T-helper 1 cell treated with Interleukin-12 subunit alpha and Interleukin-12 subunit beta and Interleukin-4 antibody, amounts not matched to agents 30 μg/mL and 1 μg/mL, for 36 hours (primary cell): ENCODE measurements at regions not wholly inside any gene's neighbourhood (a gene's known extent, or its start where the extent isn't known, plus 50 kb on each side); places are given as distances from the start of the nearest gene placed in this dataset.

Experiments used
- H3K27ac Mint-ChIP-seq: one replicate; pipeline ENCODE4 v1.8.0; 2021; ENCODE audit warnings: mild to moderate bottlenecking, mixed read lengths
- H3K27me3 Mint-ChIP-seq: one replicate; pipeline ENCODE4 v1.8.0; 2021; ENCODE audit warnings: low read depth, mixed read lengths
- H3K36me3 Mint-ChIP-seq: one replicate; pipeline ENCODE4 v1.8.0; 2021; ENCODE audit warnings: low read depth, mixed read lengths
- H3K4me1 Mint-ChIP-seq: one replicate; pipeline ENCODE4 v1.8.0; 2021; ENCODE audit warnings: low read depth, mixed read lengths
- H3K4me3 Mint-ChIP-seq: one replicate; pipeline ENCODE4 v1.8.0; 2021; ENCODE audit warnings: mild to moderate bottlenecking, moderate library complexity, mixed read lengths
- H3K9me3 Mint-ChIP-seq: one replicate; pipeline ENCODE4 v1.8.0; 2021; ENCODE audit warnings: mixed read lengths

DNA sequence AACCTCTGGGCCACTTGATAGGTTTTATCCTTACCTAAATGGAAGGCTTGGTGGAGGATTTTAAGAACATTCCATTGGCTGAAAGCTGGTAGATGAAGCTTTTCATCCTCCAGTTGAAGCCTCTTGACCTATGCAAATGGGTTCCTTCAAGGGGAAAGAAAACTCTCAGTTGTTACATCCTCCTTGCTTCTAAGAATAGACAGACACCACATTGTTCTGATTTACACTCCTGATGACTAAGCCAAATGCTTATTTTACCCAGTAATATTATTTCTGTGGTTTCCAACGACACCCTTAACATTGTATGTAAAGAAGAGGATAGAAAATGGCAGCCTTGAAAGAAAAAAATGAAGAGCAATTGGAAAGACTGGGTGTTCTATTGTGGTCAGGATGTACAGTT lies 480.5 kb downstream of the OTOL1 start:
- H3K27ac Mint-ChIP-seq = no peak overlapping the region
- no peaks in the 10 kb centered on the region for H3K36me3 Mint-ChIP-seq
- no peaks in the 10 kb centered on the region for H3K9me3 Mint-ChIP-seq
- no peak overlapping the region for H3K4me3 Mint-ChIP-seq
- H3K4me1 Mint-ChIP-seq = no peaks in the 10 kb centered on the region
- no peaks in the 10 kb centered on the region for H3K27me3 Mint-ChIP-seq

DNA sequence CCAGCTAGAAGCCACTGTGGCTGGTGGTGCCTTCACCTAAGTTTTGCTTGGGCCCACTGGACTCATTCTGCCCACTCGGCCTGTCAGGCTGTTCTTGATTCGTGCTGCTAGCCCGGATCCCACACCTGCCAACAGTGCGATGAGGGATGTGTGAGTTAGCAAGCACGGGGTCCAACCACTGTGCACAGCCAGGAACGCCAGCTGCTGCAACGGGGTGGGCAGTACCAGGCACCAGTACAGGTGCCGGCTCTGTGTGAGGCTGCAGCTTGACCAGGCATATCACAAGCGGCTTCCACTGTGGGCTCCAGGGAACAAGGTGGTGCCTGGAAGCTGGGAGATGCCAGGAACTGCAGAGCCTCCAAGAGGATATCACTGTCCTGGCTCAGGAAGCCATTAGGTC lies 481.2 kb downstream of the OTOL1 start:
- Mint-ChIP-seq H3K9me3 (no peaks in the 10 kb centered on the region), H3K4me3 (no peak overlapping the region), H3K36me3 (no peaks in the 10 kb centered on the region), H3K27ac (no peak overlapping the region), H3K4me1 (no peaks in the 10 kb centered on the region), H3K27me3 (no peaks in the 10 kb centered on the region)

GRCh38 chr3:161987933-161988332 lies 491.3 kb downstream of the OTOL1 start:
- Mint-ChIP-seq H3K27ac (no peak overlapping the region), H3K4me1 (no peaks in the 10 kb centered on the region), H3K4me3 (no peak overlapping the region), H3K27me3 (no peaks in the 10 kb centered on the region), H3K9me3 (no peaks in the 10 kb centered on the region), H3K36me3 (no peaks in the 10 kb centered on the region)

DNA sequence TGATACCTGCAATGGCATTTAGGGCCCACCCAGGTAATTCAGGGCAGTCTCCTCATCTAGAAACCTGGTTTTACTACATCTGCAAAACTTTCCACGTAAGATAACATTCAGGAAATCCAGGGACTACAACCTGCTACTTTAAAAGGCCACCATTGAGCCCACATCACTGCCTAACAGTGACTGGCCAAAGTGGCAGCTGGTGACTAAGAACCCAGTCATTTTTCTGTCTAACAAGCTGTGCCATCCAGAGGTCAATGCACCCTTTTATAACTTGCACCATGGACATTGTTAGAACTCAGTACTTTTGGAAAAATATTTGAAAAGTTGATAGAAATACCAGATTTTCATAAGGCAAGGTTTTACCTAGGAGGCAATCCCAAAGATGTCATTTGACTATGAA lies 492.4 kb downstream of the OTOL1 start:
- no peaks in the 10 kb centered on the region for H3K36me3 Mint-ChIP-seq
- H3K9me3 Mint-ChIP-seq = no peaks in the 10 kb centered on the region
- H3K4me1 Mint-ChIP-seq = no peaks in the 10 kb centered on the region
- H3K27ac Mint-ChIP-seq = no peak overlapping the region
- H3K27me3 Mint-ChIP-seq = no peaks in the 10 kb centered on the region
- H3K4me3 Mint-ChIP-seq = no peak overlapping the region

GRCh38 chr3:161990036-161990435 lies 493.4 kb downstream of the OTOL1 start:
- Mint-ChIP-seq H3K4me3 (no peak overlapping the region), H3K27me3 (no peaks in the 10 kb centered on the region), H3K27ac (no peak overlapping the region)

GRCh38 chr3:161991901-161992540 lies 495.4 kb downstream of the OTOL1 start:
- Mint-ChIP-seq H3K4me3 (no peak overlapping the region), H3K36me3 (no peaks in the 10 kb centered on the region), H3K27me3 (no peaks in the 10 kb centered on the region), H3K27ac (no peak overlapping the region), H3K4me1 (no peaks in the 10 kb centered on the region), H3K9me3 (peaks cover 4% of the 10 kb centered on the region)

More at GRCh38 chr3:161990036-161990435, 493.4 kb downstream of the OTOL1 start:
- Mint-ChIP-seq H3K36me3 (no peaks in the 10 kb centered on the region), H3K9me3 (no peaks in the 10 kb centered on the region), H3K4me1 (no peaks in the 10 kb centered on the region)

GRCh38 chr3:161999846-162000245 lies 503.2 kb downstream of the OTOL1 start:
- H3K4me1 Mint-ChIP-seq = no peaks in the 10 kb centered on the region
- H3K27me3 Mint-ChIP-seq = no peaks in the 10 kb centered on the region
- H3K9me3 Mint-ChIP-seq = peaks cover 28% of the 10 kb centered on the region
- no peaks in the 10 kb centered on the region for H3K36me3 Mint-ChIP-seq
- H3K27ac Mint-ChIP-seq = no peak overlapping the region
- no peak overlapping the region for H3K4me3 Mint-ChIP-seq

- Mint-ChIP-seq H3K27me3 (no peaks in the 10 kb centered on the region), H3K4me3 (no peak overlapping the region), H3K27ac (no peak overlapping the region), H3K4me1 (no peaks in the 10 kb centered on the region), H3K36me3 (no peaks in the 10 kb centered on the region), H3K9me3 (peaks cover 4% of the 10 kb centered on the region)
Observed at GRCh38 chr3:162007722-162008121, 511.1 kb downstream of the OTOL1 start.

- Mint-ChIP-seq H3K4me1 (no peaks in the 10 kb centered on the region), H3K4me3 (no peak overlapping the region), H3K27me3 (no peaks in the 10 kb centered on the region), H3K36me3 (no peaks in the 10 kb centered on the region), H3K27ac (no peak overlapping the region), H3K9me3 (no peaks in the 10 kb centered on the region)
Observed at GRCh38 chr3:162012633-162013032, 516.0 kb downstream of the OTOL1 start.

DNA sequence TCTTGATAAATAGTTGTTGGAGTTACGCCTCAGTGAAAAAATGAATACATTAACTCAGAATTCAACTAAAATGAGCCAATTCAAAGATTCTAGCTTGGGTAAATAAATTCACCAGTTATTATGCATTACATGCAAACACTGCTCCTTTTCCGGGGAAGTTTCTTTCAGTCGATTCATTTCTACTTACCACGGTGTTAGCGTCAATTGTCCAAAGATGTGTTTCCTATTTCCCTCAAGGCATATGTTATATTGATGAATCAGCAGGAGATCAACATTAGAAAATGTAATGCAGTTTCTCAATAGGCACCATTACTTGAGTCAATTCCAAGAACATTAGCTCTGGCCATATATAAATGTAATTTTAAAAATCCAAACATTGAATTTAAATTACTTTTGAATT lies 517.7 kb downstream of the OTOL1 start:
- Mint-ChIP-seq H3K27ac (no peak overlapping the region), H3K36me3 (no peaks in the 10 kb centered on the region)

DNA sequence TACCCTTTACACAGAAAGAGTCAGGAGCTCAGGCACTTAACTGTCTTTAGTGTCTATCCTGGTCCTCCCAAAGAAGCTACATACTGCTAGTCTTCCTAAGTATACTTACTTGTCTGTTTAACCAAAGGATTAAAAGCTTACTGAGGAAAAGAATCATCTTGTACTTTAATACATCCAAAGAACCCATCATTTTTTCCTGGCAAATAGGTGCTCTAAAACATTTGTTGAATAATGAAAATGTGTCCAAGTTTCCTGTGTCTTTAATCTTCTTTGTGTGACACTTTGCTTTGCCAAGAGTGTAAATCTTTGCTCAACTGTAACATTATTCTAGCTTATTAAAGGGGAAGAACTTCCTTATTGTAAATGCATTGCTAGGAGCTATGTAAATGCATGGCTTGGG lies 519.2 kb downstream of the OTOL1 start:
- Mint-ChIP-seq H3K9me3 (no peaks in the 10 kb centered on the region), H3K4me3 (no peak overlapping the region), H3K27ac (no peak overlapping the region), H3K27me3 (no peaks in the 10 kb centered on the region), H3K36me3 (no peaks in the 10 kb centered on the region), H3K4me1 (no peaks in the 10 kb centered on the region)

More for the DNA sequence above, 517.7 kb downstream of the OTOL1 start:
- Mint-ChIP-seq H3K4me1 (no peaks in the 10 kb centered on the region), H3K9me3 (no peaks in the 10 kb centered on the region), H3K27me3 (no peaks in the 10 kb centered on the region), H3K4me3 (no peak overlapping the region)

GRCh38 chr3:162019817-162020216 lies 523.2 kb downstream of the OTOL1 start:
- Mint-ChIP-seq H3K9me3 (no peaks in the 10 kb centered on the region), H3K4me1 (no peaks in the 10 kb centered on the region), H3K4me3 (no peak overlapping the region), H3K36me3 (no peaks in the 10 kb centered on the region), H3K27ac (no peak overlapping the region), H3K27me3 (no peaks in the 10 kb centered on the region)

DNA sequence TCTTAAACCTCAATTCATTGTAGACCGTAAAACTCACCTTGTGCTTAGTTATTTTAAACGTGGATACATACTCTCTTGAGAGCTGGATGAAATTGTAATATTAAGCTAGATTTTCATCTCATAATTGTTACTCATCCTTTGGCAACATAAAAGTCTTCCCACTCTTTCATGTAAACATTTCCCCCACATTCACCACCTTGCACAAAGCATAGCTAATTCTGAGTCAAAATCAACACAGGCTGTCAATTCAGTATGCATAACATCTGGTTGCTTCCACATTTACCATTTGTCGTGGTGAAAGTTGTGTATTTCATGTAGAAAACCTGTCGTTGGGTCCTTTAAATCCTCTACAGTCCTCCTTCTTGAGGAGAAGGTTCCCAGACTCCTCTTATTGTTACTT lies 524.6 kb downstream of the OTOL1 start:
- Mint-ChIP-seq H3K36me3 (no peaks in the 10 kb centered on the region), H3K9me3 (no peaks in the 10 kb centered on the region), H3K27ac (no peak overlapping the region), H3K4me3 (no peak overlapping the region), H3K27me3 (no peaks in the 10 kb centered on the region), H3K4me1 (no peaks in the 10 kb centered on the region)

GRCh38 chr3:162022911-162023310 lies 526.3 kb downstream of the OTOL1 start:
- Mint-ChIP-seq H3K9me3 (no peaks in the 10 kb centered on the region), H3K4me3 (no peak overlapping the region), H3K36me3 (no peaks in the 10 kb centered on the region)

GRCh38 chr3:162029736-162030135 lies 533.1 kb downstream of the OTOL1 start:
- no peak overlapping the region for H3K4me3 Mint-ChIP-seq
- H3K27ac Mint-ChIP-seq = no peak overlapping the region
- no peaks in the 10 kb centered on the region for H3K4me1 Mint-ChIP-seq

More at GRCh38 chr3:162022911-162023310, 526.3 kb downstream of the OTOL1 start:
- no peak overlapping the region for H3K27ac Mint-ChIP-seq
- H3K27me3 Mint-ChIP-seq = no peaks in the 10 kb centered on the region
- no peaks in the 10 kb centered on the region for H3K4me1 Mint-ChIP-seq

DNA sequence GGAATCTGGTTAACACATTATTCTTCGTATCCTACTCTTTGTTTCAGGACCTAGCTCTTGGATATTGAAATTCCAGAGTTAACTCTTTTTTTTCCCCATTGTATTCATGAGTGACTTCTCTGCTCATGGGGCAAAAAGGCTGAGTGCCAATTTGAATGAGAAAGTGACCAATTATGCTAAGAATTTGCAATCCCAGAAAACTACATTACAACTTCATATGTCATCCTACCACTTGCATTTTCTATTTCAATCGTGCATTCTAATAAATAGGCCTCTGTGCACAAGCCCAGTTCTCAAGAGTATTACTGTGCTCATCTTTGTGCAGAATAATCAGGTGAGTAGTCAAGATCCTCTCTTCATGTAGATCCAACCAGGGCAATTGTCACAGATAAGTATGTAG lies 537.8 kb downstream of the OTOL1 start:
- Mint-ChIP-seq H3K27me3 (no peaks in the 10 kb centered on the region), H3K9me3 (no peaks in the 10 kb centered on the region), H3K27ac (no peak overlapping the region), H3K36me3 (no peaks in the 10 kb centered on the region), H3K4me1 (no peaks in the 10 kb centered on the region), H3K4me3 (no peak overlapping the region)

More at GRCh38 chr3:162029736-162030135, 533.1 kb downstream of the OTOL1 start:
- Mint-ChIP-seq H3K9me3 (no peaks in the 10 kb centered on the region), H3K27me3 (no peaks in the 10 kb centered on the region), H3K36me3 (no peaks in the 10 kb centered on the region)
